D721Med (cell line): ENCODE measurements at regions not wholly inside any gene's neighbourhood (a gene's known extent, or its start where the extent isn't known, plus 50 kb on each side); places are given as distances from the start of the nearest gene placed in this dataset.
A peak's percentile ranks its signal among the peaks of the same experiment; 100 is the strongest.

Experiments
- DNase-seq: peaks from one replicate; pipeline ENCODE4 v3.0.0; 2011; ENCODE audit warnings: low spot score; ENCODE audit not compliant: insufficient read length
- FAIRE-seq: peaks from 2 replicates; lab custom pipeline; 2011; peaks lifted over from hg19 to GRCh38; lab: Jason Lieb, UNC
- TF ChIP-seq, protein P1 (sequence below): IDR thresholded peaks from 2 replicates; pipeline ENCODE4 v1.5.1; 2012; ENCODE audit warnings: mild to moderate bottlenecking, control low read depth; ENCODE audit not compliant: insufficient read depth; ENCODE audit errors: missing control alignments

DNA sequence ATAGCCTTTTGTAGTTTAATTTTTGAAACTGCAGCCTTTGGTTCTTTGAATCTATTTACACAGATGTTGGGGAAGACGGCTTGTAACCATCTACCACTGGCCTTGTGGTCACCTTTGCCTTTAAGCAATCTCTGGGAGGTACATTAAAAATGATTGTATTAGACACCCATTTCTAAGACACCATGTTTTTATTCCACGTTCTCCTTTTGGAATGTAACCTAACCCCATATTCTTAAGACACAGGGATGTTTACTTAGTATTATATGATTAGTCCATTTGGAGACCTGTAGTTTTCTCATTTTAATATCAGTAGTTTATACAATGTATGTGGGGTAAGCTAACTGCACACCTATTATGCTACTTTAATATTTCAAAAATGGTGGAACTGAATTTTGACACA, 175.1 kb upstream of the PLSCR5 start:
- DNase-seq (no peak), FAIRE-seq (no peak)
- TF ChIP-seq, protein P1, sequence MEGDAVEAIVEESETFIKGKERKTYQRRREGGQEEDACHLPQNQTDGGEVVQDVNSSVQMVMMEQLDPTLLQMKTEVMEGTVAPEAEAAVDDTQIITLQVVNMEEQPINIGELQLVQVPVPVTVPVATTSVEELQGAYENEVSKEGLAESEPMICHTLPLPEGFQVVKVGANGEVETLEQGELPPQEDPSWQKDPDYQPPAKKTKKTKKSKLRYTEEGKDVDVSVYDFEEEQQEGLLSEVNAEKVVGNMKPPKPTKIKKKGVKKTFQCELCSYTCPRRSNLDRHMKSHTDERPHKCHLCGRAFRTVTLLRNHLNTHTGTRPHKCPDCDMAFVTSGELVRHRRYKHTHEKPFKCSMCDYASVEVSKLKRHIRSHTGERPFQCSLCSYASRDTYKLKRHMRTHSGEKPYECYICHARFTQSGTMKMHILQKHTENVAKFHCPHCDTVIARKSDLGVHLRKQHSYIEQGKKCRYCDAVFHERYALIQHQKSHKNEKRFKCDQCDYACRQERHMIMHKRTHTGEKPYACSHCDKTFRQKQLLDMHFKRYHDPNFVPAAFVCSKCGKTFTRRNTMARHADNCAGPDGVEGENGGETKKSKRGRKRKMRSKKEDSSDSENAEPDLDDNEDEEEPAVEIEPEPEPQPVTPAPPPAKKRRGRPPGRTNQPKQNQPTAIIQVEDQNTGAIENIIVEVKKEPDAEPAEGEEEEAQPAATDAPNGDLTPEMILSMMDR: no peak

DNA sequence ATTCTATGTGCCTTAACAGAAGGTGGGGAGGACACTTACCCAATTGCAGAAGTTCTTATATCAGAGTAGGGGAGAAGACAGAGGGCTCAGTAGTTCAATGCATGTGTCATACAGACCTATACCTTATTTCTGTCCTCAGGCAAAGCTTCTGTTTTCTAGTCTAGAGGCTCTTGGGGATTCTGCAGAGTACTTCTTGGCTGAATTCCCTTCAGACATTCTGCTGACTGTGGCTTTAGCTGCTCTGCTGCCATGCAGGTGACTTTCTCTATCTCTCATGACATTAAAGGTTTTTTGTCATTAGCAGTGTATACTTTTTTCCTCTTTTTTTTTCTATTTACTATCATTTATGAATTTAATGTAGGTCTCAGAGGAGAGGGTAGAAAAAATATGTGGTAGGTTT, 172.8 kb upstream of the PLSCR5 start:
- TF ChIP-seq, protein P1: no peak
- FAIRE-seq: no peak
- no peak for DNase-seq

DNA sequence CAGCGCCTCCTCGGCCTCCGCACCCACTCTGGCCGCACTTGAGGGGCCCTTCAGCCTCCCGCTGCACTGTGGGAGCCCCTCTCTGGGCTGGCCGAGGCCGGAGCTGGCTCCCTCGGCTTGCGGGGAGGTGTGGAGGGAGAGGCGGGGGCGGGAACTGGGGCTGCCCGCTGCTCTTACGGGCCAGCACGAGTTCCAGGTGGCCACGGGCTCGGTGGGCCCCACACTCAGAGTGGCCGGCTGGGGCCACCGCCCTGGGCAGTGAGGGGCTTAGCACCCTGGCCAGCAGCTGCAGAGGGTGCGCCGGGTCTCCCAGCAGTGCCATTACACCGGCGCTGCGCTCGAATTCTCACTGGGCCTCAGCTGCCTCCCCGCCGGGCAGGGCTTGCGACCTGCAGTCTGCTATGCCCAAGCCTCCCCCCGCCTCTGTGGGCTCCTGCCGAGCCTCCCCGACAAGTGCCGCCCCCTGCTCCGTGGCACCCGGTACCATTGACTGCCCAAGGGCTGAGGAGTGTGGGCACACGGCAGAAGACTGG, 167.1 kb upstream of the PLSCR5 start:
- FAIRE-seq: no peak
- TF ChIP-seq, protein P1: no peak
- DNase-seq: no peak

DNA sequence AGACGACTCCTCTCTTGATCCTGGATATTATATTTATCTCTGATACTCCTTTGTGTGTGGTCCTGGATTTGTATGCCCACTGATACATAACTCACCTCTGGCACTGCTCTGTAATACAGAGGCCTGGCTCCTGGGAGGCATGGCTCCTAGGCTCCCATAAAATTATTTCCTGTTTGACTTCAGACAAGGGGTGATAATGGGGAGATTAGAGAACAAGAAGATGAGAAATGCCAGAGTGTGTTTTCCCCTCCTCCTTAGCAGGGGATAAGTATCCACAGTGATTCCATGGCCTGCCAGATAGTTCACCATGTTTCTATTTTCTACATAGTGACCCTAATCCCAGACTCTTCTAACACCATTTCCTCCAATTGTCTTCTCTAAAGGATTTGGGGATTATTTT, 165.7 kb upstream of the PLSCR5 start:
- no peak for FAIRE-seq
- TF ChIP-seq, protein P1: no peak
- DNase-seq: no peak

DNA sequence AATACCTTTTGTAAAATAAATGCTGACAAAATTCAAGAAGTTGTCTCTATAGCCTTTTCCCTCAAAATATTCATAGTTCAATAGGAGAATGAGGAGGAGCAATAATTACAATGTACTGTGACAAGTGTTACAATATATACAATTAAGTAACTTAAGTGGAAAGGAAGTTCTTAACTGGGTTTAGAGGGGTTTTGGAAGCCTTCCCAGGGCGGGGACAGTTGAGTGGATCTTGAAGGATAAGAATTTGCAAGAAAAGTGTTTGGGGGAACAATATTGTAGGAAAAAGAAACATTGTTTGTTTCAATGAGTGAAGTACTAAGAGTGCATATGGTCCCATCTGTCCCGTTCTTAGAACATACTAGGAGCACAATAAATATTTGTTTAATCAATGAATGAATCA, 165.2 kb upstream of the PLSCR5 start:
- DNase-seq: no peak
- TF ChIP-seq, protein P1: no peak
- no peak for FAIRE-seq

DNA sequence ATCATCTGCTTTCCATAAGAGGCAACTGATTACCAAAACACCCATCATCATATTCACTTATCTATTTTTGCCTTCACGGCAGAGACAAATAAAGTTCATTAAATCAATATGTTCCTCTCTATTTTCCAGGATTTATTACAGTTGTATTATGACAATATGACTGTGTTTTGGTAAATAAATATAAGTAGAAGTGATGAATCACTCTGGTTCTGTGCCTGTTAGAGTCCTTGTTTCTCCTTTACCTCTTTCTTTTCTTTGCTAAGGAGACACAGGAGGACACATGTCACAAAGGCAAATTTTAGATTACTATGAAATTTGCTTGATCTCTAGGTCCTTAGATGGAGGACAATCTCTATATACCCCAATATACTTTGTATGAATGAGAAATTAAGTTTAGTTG, 152.6 kb upstream of the PLSCR5 start:
- FAIRE-seq (no peak), DNase-seq (no peak)
- TF ChIP-seq, protein P1: no peak

DNA sequence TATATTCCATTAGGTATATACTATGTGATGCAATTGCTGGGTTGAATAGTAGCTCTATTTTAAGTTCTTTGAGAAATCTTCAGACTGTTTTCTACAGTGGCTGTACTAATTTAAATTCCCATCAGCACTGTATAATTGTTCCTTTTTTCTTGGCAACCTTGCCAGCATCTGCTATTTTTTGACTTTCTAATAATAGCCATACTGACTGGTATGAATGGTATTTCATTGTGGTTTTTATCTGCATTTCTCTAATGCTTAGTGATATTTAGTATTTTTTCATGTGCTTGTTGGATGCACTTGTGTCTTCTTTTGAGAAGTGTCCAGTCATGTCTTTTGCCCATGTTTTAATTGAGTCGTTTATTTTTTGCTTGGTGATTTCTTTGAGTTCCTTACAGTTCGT, 145.1 kb upstream of the PLSCR5 start:
- FAIRE-seq: peak; percentile 83
- no peak for DNase-seq
- TF ChIP-seq, protein P1: no peak
